Cardiac fibroblast (primary cell): ENCODE measurements at regions not wholly inside any gene's neighbourhood (a gene's known extent, or its start where the extent isn't known, plus 50 kb on each side); places are given as distances from the start of the nearest gene placed in this dataset.

ENCODE experiments used
- DNase-seq, 2 donors: peaks; one replicate each; pipeline versions ENCODE4 v3.0.0 to v3.0.0-alpha.2; 2010; ENCODE audit warnings: low read depth in 2 of 2
- H3K4me3 ChIP-seq, 2 donors: replicated peaks in 1 of 2; 1 replicate in 1 of 2; 2 replicates in 1 of 2; pipeline ENCODE4 v1.5.1; 2011; ENCODE audit warnings: low read depth in 2 of 2, low read length in 2 of 2, mild to moderate bottlenecking in 2 of 2, moderate library complexity in 1 of 2
- TF ChIP-seq, protein P1 (sequence below): IDR thresholded peaks from one replicate; pipeline ENCODE4 v1.5.1; 2011; ENCODE audit warnings: low read depth, mild to moderate bottlenecking, low read length, inconsistent platforms

DNA sequence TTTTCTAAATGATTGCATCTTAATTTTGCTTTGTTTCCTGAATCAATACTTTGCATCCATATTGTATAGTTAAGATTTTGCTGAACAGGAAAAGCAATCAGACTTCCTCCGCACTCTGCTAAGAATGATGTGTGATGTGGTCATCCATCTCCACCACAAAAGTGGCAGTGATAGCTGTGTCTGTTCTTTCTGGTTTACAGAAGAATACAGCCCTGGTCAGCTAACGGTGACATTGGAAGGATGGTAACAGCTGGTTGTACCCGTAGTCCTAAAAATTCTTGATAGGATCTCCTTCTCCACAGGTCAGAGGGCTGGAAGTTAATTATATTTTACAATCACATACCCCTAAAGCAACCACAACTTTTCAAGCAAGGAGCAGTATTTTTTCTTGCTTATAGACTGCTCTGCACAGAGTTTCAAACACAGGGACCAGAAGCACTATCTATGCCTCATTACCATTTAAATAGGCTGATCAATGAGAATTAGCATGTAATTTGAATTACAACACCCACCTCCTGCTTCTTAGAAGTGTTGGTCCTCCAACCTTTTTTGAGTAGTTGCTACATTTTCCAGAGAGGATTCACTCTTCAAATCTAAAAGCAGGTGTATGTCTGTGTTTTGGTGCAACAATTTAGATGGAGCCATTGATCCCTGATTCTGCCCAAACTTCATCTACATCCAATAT lies 1191.9 kb upstream of the NUDT12 start:
- no peak overlapping the region for H3K4me3 ChIP-seq
- TF ChIP-seq, protein P1, sequence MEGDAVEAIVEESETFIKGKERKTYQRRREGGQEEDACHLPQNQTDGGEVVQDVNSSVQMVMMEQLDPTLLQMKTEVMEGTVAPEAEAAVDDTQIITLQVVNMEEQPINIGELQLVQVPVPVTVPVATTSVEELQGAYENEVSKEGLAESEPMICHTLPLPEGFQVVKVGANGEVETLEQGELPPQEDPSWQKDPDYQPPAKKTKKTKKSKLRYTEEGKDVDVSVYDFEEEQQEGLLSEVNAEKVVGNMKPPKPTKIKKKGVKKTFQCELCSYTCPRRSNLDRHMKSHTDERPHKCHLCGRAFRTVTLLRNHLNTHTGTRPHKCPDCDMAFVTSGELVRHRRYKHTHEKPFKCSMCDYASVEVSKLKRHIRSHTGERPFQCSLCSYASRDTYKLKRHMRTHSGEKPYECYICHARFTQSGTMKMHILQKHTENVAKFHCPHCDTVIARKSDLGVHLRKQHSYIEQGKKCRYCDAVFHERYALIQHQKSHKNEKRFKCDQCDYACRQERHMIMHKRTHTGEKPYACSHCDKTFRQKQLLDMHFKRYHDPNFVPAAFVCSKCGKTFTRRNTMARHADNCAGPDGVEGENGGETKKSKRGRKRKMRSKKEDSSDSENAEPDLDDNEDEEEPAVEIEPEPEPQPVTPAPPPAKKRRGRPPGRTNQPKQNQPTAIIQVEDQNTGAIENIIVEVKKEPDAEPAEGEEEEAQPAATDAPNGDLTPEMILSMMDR = no peak
- no peak for DNase-seq

DNA sequence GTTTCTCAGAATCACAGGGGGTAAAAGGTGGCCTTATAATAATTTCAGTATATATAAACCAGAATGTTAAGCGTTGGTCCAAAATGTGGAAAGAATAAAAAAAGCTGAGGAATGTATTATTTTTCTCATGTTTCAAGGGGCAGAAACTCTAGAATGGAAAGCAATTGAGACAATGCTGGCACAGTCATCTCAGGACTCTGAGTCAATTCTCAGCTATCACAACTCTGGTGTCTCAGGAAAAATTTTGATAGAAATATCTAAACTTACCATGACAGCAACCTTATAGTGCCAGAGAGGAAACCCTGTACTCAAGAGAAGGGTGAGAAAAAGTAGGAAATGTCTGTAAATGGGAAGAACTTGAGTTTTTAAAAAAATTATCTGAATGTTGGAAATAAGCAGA lies 1189.4 kb upstream of the NUDT12 start:
- H3K4me3 ChIP-seq = no peak overlapping the region
- DNase-seq = no peak

DNA sequence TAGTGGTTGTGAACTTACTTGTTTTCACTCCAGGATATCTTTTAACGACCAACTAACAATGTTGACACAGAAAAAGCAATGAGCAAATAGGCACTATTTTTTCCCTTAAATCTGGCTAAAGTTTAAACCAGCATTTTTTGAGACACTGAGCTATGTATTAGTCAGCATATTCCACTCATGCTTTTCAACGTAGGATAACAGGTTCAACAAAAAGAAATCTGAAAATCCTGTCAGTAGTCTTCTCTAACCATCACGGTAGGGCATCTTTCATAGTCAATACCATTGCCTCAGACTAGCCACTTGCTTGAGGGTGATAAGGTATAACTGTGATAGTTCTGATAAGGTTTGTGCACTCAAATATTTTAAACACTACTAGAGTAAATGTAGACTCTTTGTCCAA lies 1177.3 kb upstream of the NUDT12 start:
- TF ChIP-seq, protein P1 = no peak
- no peak overlapping the region for H3K4me3 ChIP-seq
- no peak for DNase-seq

More for the DNA sequence above, 1189.4 kb upstream of the NUDT12 start:
- TF ChIP-seq, protein P1 = no peak

DNA sequence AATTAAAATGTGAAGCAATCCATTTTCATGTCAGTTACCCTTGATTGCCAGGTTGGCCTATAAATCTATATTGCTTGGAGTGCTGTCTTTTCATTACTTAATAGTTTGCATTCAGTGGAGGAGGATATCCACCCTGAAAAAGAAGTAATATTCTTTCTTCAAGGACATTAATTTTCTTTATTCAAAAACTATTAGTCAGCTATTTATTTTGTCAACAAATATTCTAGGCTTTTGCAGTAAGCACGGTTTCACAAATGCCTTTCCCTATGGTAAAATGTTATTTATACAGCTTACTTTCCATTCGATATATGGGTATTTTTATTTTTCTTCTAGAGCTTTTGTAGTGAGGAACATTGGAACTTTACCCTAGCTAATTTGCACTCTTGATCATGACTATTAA lies 1176.9 kb upstream of the NUDT12 start:
- DNase-seq = no peak
- TF ChIP-seq, protein P1 = no peak
- no peak overlapping the region for H3K4me3 ChIP-seq

DNA sequence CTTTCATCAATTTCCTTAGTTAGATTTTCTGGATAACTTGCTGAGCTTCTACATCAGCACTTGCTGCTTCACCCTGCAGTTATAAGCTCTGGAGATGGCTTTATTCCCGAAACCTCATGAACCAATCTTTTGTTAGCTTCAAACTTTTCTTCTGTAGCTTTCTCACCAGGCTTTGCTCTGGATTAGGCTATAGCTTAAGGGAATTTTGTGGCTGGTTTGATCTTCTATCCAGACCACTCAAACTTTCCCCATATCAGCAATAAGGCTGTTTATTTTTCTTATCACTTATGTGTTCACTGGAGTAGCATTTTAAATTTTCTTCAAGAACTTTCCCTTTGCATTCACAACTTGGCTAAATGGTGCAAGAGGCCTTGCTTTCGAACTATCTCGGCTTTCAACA lies 1173.5 kb upstream of the NUDT12 start:
- H3K4me3 ChIP-seq = no peak overlapping the region
- TF ChIP-seq, protein P1 = no peak
- no peak for DNase-seq

DNA sequence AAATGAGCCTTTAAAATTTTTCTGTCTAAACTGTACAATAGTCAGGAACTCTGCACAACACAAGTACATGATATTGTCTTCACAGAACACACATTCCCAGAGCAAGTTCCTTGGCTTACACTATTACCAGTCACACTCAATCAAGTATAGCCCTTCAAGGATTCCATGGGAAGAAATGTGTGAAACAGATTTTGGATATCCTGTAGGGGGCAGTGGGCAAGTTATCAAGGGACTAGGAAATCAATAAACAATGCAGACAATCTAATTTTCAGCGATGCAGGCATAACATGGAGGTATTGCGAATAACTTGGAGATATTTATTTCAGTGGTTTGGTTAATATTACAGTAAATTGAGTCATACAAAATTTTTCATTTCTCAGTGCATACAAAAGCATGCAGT lies 1171.5 kb upstream of the NUDT12 start:
- no peak overlapping the region for H3K4me3 ChIP-seq
- no peak for DNase-seq

More for the DNA sequence above, 1171.5 kb upstream of the NUDT12 start:
- TF ChIP-seq, protein P1 = no peak
